ENCODE measurements at regions not wholly inside any gene's neighbourhood (a gene's known extent, or its start where the extent isn't known, plus 50 kb on each side); places are given as distances from the start of the nearest gene placed in this dataset.

GRCh38 chr1:221230605-221231004, 351.4 kb downstream of the HLX start:
- no peak overlapping the region for H3K4me2 ChIP-seq (ENCODE audit: low read length)
- H3K23ac ChIP-seq (ENCODE audit: low read length), result no peak overlapping the region
- H3K4me3 ChIP-seq (ENCODE audit: low read depth, low read length), result no peak overlapping the region
- no peaks in the 10 kb centered on the region for H3K9me3 ChIP-seq (ENCODE audit: insufficient read depth, low read depth, low read length)
- no peaks in the 10 kb centered on the region for H3K4me1 ChIP-seq (ENCODE audit: control insufficient read depth in 1 of 2, insufficient read depth in 2 of 2, low read length in 2 of 2)
- no peak overlapping the region for H3K9ac ChIP-seq (ENCODE audit: low read length)
- WGBS (ENCODE audit: extremely low coverage, insufficient coverage, insufficient read length), result no CpG with 5 or more reads among the region's 1 CpG
- H3K79me1 ChIP-seq (ENCODE audit: low read length), result no peaks in the 10 kb centered on the region
- H3K18ac ChIP-seq (ENCODE audit: low read length), result no peak overlapping the region
- no peak overlapping the region for H4K91ac ChIP-seq (ENCODE audit: low read depth, low read length)
- no peak overlapping the region for H2BK12ac ChIP-seq (ENCODE audit: low read length)
- no peaks in the 10 kb centered on the region for H3K36me3 ChIP-seq (ENCODE audit: control insufficient read depth in 1 of 2, insufficient read depth in 2 of 2, low read length in 2 of 2)
- H2BK120ac ChIP-seq (ENCODE audit: insufficient read depth, low read length, poor library complexity), result no peak overlapping the region
- H2BK5ac ChIP-seq (ENCODE audit: low read depth, low read length, poor library complexity), result no peak overlapping the region
- no peaks in the 10 kb centered on the region for H3K27me3 ChIP-seq (ENCODE audit: insufficient read depth, low read length)
- H3K4ac ChIP-seq (ENCODE audit: low read depth, low read length), result no peak overlapping the region
- H2AFZ ChIP-seq (ENCODE audit: insufficient read depth, low read length, poor library complexity), result no peak overlapping the region
- H3K14ac ChIP-seq (ENCODE audit: low read length), result no peak overlapping the region
- no peak overlapping the region for H4K12ac ChIP-seq (ENCODE audit: low read depth, low read length)
- H3K27ac ChIP-seq (ENCODE audit: low read depth, low read length), result no peak overlapping the region
- no peak overlapping the region for H4K8ac ChIP-seq (ENCODE audit: low read depth, low read length)
- DNase-seq, result no peak
- H3K79me2 ChIP-seq (ENCODE audit: control insufficient read depth, insufficient read depth, low read length, poor library complexity), result no peaks in the 10 kb centered on the region
- H2AK5ac ChIP-seq (ENCODE audit: low read length), result no peak overlapping the region

- Histone ChIP-seq H3K14ac (ENCODE audit: low read length) (no peak overlapping the region), H3K79me1 (ENCODE audit: low read length) (no peaks in the 10 kb centered on the region), H2AK5ac (ENCODE audit: low read length) (no peak overlapping the region), H3K4me2 (ENCODE audit: low read length) (no peak overlapping the region), H2AFZ (ENCODE audit: insufficient read depth, low read length, poor library complexity) (no peak overlapping the region), H4K12ac (ENCODE audit: low read depth, low read length) (no peak overlapping the region), H3K4me3 (ENCODE audit: low read depth, low read length) (no peak overlapping the region), H3K23ac (ENCODE audit: low read length) (no peak overlapping the region), H3K4ac (ENCODE audit: low read depth, low read length) (no peak overlapping the region), H3K4me1 (ENCODE audit: control insufficient read depth in 1 of 2, insufficient read depth in 2 of 2, low read length in 2 of 2) (no peaks in the 10 kb centered on the region), H3K36me3 (ENCODE audit: control insufficient read depth in 1 of 2, insufficient read depth in 2 of 2, low read length in 2 of 2) (no peaks in the 10 kb centered on the region), H2BK5ac (ENCODE audit: low read depth, low read length, poor library complexity) (no peak overlapping the region), H3K79me2 (ENCODE audit: control insufficient read depth, insufficient read depth, low read length, poor library complexity) (no peaks in the 10 kb centered on the region), H3K27me3 (ENCODE audit: insufficient read depth, low read length) (no peaks in the 10 kb centered on the region), H3K9me3 (ENCODE audit: insufficient read depth, low read depth, low read length) (no peaks in the 10 kb centered on the region), H2BK120ac (ENCODE audit: insufficient read depth, low read length, poor library complexity) (no peak overlapping the region), H4K8ac (ENCODE audit: low read depth, low read length) (no peak overlapping the region), H3K9ac (ENCODE audit: low read length) (no peak overlapping the region), H4K91ac (ENCODE audit: low read depth, low read length) (no peak overlapping the region), H2BK12ac (ENCODE audit: low read length) (no peak overlapping the region), H3K18ac (ENCODE audit: low read length) (no peak overlapping the region), H3K27ac (ENCODE audit: low read depth, low read length) (no peak overlapping the region)
- no peak for DNase-seq
- no CpG with 5 or more reads among the region's 2 CpGs for WGBS (ENCODE audit: extremely low coverage, insufficient coverage, insufficient read length)
Observed at GRCh38 chr1:221234791-221235190, 355.5 kb downstream of the HLX start.

- Histone ChIP-seq H3K36me3 (ENCODE audit: control insufficient read depth in 1 of 2, insufficient read depth in 2 of 2, low read length in 2 of 2) (no peaks in the 10 kb centered on the region), H2BK12ac (ENCODE audit: low read length) (no peak overlapping the region), H3K79me1 (ENCODE audit: low read length) (no peaks in the 10 kb centered on the region), H3K4me2 (ENCODE audit: low read length) (no peak overlapping the region), H4K12ac (ENCODE audit: low read depth, low read length) (no peak overlapping the region), H3K9me3 (ENCODE audit: insufficient read depth, low read depth, low read length) (no peaks in the 10 kb centered on the region), H3K4me3 (ENCODE audit: low read depth, low read length) (no peak overlapping the region), H3K79me2 (ENCODE audit: control insufficient read depth, insufficient read depth, low read length, poor library complexity) (no peaks in the 10 kb centered on the region), H4K91ac (ENCODE audit: low read depth, low read length) (no peak overlapping the region), H3K14ac (ENCODE audit: low read length) (no peak overlapping the region), H4K8ac (ENCODE audit: low read depth, low read length) (no peak overlapping the region), H3K4ac (ENCODE audit: low read depth, low read length) (no peak overlapping the region), H3K4me1 (ENCODE audit: control insufficient read depth in 1 of 2, insufficient read depth in 2 of 2, low read length in 2 of 2) (no peaks in the 10 kb centered on the region), H2BK120ac (ENCODE audit: insufficient read depth, low read length, poor library complexity) (no peak overlapping the region), H3K27me3 (ENCODE audit: insufficient read depth, low read length) (no peaks in the 10 kb centered on the region), H2BK5ac (ENCODE audit: low read depth, low read length, poor library complexity) (no peak overlapping the region), H2AFZ (ENCODE audit: insufficient read depth, low read length, poor library complexity) (no peak overlapping the region), H3K27ac (ENCODE audit: low read depth, low read length) (no peak overlapping the region), H3K23ac (ENCODE audit: low read length) (no peak overlapping the region), H2AK5ac (ENCODE audit: low read length) (no peak overlapping the region), H3K9ac (ENCODE audit: low read length) (no peak overlapping the region), H3K18ac (ENCODE audit: low read length) (no peak overlapping the region)
- WGBS (ENCODE audit: extremely low coverage, insufficient coverage, insufficient read length), result no CpG with 5 or more reads among the region's 3 CpGs
- no peak for DNase-seq
Observed at GRCh38 chr1:221237587-221237986, 358.3 kb downstream of the HLX start.

GRCh38 chr1:221239181-221239580, 359.9 kb downstream of the HLX start:
- H3K36me3 ChIP-seq (ENCODE audit: control insufficient read depth in 1 of 2, insufficient read depth in 2 of 2, low read length in 2 of 2), result no peaks in the 10 kb centered on the region
- H4K8ac ChIP-seq (ENCODE audit: low read depth, low read length), result no peak overlapping the region
- no peak overlapping the region for H2AFZ ChIP-seq (ENCODE audit: insufficient read depth, low read length, poor library complexity)
- no peak overlapping the region for H3K4me3 ChIP-seq (ENCODE audit: low read depth, low read length)
- WGBS (ENCODE audit: extremely low coverage, insufficient coverage, insufficient read length), result no CpG with 5 or more reads among the region's 4 CpGs
- H3K4ac ChIP-seq (ENCODE audit: low read depth, low read length), result no peak overlapping the region
- H4K12ac ChIP-seq (ENCODE audit: low read depth, low read length), result no peak overlapping the region
- H2AK5ac ChIP-seq (ENCODE audit: low read length), result no peak overlapping the region
- H3K9ac ChIP-seq (ENCODE audit: low read length), result no peak overlapping the region
- no peak overlapping the region for H3K18ac ChIP-seq (ENCODE audit: low read length)
- H3K4me1 ChIP-seq (ENCODE audit: control insufficient read depth in 1 of 2, insufficient read depth in 2 of 2, low read length in 2 of 2), result no peaks in the 10 kb centered on the region
- no peaks in the 10 kb centered on the region for H3K79me1 ChIP-seq (ENCODE audit: low read length)
- no peak overlapping the region for H2BK5ac ChIP-seq (ENCODE audit: low read depth, low read length, poor library complexity)
- no peaks in the 10 kb centered on the region for H3K27me3 ChIP-seq (ENCODE audit: insufficient read depth, low read length)
- H2BK12ac ChIP-seq (ENCODE audit: low read length), result no peak overlapping the region
- H3K79me2 ChIP-seq (ENCODE audit: control insufficient read depth, insufficient read depth, low read length, poor library complexity), result no peaks in the 10 kb centered on the region
- H4K91ac ChIP-seq (ENCODE audit: low read depth, low read length), result no peak overlapping the region
- no peak overlapping the region for H3K4me2 ChIP-seq (ENCODE audit: low read length)
- DNase-seq, result no peak
- H3K14ac ChIP-seq (ENCODE audit: low read length), result no peak overlapping the region
- H3K27ac ChIP-seq (ENCODE audit: low read depth, low read length), result no peak overlapping the region
- H3K23ac ChIP-seq (ENCODE audit: low read length), result no peak overlapping the region
- H3K9me3 ChIP-seq (ENCODE audit: insufficient read depth, low read depth, low read length), result no peaks in the 10 kb centered on the region
- no peak overlapping the region for H2BK120ac ChIP-seq (ENCODE audit: insufficient read depth, low read length, poor library complexity)

Data from trophoblast cell (in vitro differentiated cells and primary cell).